Kidney (tissue), 13 donors: ENCODE measurements at regions not wholly inside any gene's neighbourhood (a gene's known extent, or its start where the extent isn't known, plus 50 kb on each side); places are given as distances from the start of the nearest gene placed in this dataset.
A peak's percentile ranks its signal among the peaks of the same experiment; 100 is the strongest.

ENCODE experiments used
- DNase-seq, 5 donors: peaks; one replicate each; pipeline ENCODE4 v3.0.0-alpha.2; 2013 to 2020
- FAIRE-seq: peaks from 2 replicates; lab custom pipeline; 2012; peaks lifted over from hg19 to GRCh38; lab: Jason Lieb, UNC
- H3K27ac ChIP-seq, 2 donors: one replicate each; pipeline ENCODE4 v1.7.0; 2013; ENCODE audit warnings: low read depth in 2 of 2, low read length in 2 of 2, inconsistent platforms in 1 of 2
- H3K27me3 ChIP-seq: one replicate; pipeline ENCODE4 v1.7.1; 2013; ENCODE audit warnings: low read length, inconsistent platforms; ENCODE audit not compliant: control insufficient read depth, insufficient read depth
- H3K36me3 ChIP-seq, 3 donors: one replicate each; pipeline versions ENCODE4 v1.7.0 to v1.7.1; 2013; ENCODE audit warnings: low read length in 3 of 3, control low read depth in 1 of 3, inconsistent platforms in 1 of 3; ENCODE audit not compliant: insufficient read depth in 3 of 3, control insufficient read depth in 2 of 3
- H3K4me1 ChIP-seq, 3 donors: one replicate each; pipeline versions ENCODE4 v1.7.0 to v1.7.1; 2013; ENCODE audit warnings: low read length in 3 of 3, inconsistent platforms in 1 of 3, low read depth in 1 of 3; ENCODE audit not compliant: control insufficient read depth in 2 of 3, insufficient read depth in 2 of 3
- H3K4me3 ChIP-seq, 3 donors: one replicate each; pipeline versions ENCODE4 v1.7.0 to v1.8.1; 2013; ENCODE audit warnings: low read length in 3 of 3, control low read depth in 1 of 3, inconsistent platforms in 1 of 3
- H3K9ac ChIP-seq, 3 donors: one replicate each; pipeline versions ENCODE4 v1.7.0 to v1.7.1; 2013; ENCODE audit warnings: low read length in 3 of 3, control low read depth in 1 of 3, inconsistent platforms in 1 of 3
- H3K9me3 ChIP-seq, 3 donors: one replicate each; pipeline versions ENCODE4 v1.7.0 to v1.7.1; 2013; ENCODE audit warnings: low read length in 3 of 3, control low read depth in 1 of 3, inconsistent platforms in 1 of 3; ENCODE audit not compliant: control insufficient read depth in 2 of 3, insufficient read depth in 1 of 3
- intact Hi-C: fragments of 100-400 bp; cut with DNase I; formaldehyde crosslinking; loops from one replicate; pipeline ENCODE4 v1.11.1; 2022
- TF ChIP-seq, protein P1 (sequence below): IDR thresholded peaks from 3 replicates; pipeline ENCODE4 v1.5.1; 2012; ENCODE audit warnings: mild to moderate bottlenecking, moderate library complexity, borderline replicate concordance; ENCODE audit not compliant: insufficient read depth; ENCODE audit errors: extremely low read depth
- donor health status: control.
- donor health status: control.
- donor health status: control.
- donor health status: control.
- donor health status: control.
- donor health status: DM: yes; HTN: yes; CAD: no.
- donor health status: Normal renal cell carcinoma (clear cell type).

DNA sequence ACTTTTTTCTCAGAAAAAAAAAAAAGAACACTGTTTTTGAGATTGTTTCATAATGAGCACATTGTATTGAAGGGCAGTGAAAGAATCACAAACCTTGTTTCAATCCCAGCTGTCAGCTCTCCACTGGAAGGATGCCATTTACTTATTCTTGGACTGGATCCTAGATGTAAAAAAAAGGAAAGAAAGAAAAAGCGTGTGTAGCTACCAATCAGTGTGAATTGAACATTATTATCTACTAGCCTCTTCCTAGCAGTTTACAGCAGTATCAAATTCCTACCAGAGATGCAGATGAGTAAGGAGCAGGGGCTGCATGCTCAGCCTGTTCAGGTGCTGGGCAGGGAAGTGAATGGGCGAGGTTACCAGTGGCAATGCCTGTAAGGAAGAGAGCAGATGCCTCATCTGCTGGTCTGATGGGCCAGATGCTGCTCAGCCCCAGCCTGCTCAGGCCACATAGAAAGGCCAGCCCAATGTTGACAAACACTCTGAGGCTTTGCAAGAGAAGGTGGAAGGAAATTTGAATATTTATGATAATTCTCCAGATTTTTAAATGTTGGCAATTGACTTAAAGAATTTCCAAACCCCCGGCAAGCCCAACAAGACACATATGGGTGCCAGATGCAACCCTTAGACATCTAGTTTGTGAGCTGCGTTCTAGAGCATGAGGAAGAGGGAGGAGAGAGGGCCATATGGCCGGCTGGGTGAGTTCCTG is 189.5 kb downstream of the IBTK start:
- H3K9me3 ChIP-seq, result no peaks in the 10 kb centered on the region
- H3K4me1 ChIP-seq, result no peaks in the 10 kb centered on the region
- no peak overlapping the region for H3K4me3 ChIP-seq
- TF ChIP-seq, protein P1, sequence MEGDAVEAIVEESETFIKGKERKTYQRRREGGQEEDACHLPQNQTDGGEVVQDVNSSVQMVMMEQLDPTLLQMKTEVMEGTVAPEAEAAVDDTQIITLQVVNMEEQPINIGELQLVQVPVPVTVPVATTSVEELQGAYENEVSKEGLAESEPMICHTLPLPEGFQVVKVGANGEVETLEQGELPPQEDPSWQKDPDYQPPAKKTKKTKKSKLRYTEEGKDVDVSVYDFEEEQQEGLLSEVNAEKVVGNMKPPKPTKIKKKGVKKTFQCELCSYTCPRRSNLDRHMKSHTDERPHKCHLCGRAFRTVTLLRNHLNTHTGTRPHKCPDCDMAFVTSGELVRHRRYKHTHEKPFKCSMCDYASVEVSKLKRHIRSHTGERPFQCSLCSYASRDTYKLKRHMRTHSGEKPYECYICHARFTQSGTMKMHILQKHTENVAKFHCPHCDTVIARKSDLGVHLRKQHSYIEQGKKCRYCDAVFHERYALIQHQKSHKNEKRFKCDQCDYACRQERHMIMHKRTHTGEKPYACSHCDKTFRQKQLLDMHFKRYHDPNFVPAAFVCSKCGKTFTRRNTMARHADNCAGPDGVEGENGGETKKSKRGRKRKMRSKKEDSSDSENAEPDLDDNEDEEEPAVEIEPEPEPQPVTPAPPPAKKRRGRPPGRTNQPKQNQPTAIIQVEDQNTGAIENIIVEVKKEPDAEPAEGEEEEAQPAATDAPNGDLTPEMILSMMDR, result no peak
- FAIRE-seq (no peak), DNase-seq (peak in 1 of 5 donors; percentile 51)
- H3K9ac ChIP-seq, result no peak overlapping the region
- intact Hi-C loops, result no loop called here
- no peak overlapping the region for H3K27ac ChIP-seq
- no peaks in the 10 kb centered on the region for H3K27me3 ChIP-seq
- no peaks in the 10 kb centered on the region for H3K36me3 ChIP-seq

DNA sequence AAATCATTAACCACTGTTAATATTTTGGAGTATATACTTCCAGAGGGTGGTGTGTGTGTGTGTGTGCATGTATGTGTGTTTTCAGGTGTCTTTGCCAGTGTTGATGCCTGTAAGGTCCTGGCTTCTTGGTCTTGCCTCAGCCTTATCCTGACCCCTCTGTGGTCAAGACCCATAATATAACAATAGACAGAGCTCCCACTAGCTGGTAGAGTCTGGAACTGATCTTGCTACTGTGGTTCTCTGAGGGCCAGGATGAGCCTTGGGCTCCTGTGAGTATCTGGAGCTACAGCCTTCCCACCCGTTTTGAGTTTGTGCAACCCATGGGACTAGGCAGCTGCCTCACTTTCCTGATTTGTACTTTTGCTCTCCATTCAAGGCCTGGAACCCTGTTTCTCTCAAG is 191.0 kb downstream of the IBTK start:
- Histone ChIP-seq H3K9ac (no peak overlapping the region), H3K27ac (no peak overlapping the region), H3K27me3 (no peaks in the 10 kb centered on the region), H3K4me3 (no peak overlapping the region), H3K36me3 (no peaks in the 10 kb centered on the region), H3K4me1 (no peaks in the 10 kb centered on the region), H3K9me3 (no peaks in the 10 kb centered on the region)
- TF ChIP-seq, protein P1, result no peak
- FAIRE-seq (no peak), DNase-seq (no peak)
- intact Hi-C loops, result no loop called here

DNA sequence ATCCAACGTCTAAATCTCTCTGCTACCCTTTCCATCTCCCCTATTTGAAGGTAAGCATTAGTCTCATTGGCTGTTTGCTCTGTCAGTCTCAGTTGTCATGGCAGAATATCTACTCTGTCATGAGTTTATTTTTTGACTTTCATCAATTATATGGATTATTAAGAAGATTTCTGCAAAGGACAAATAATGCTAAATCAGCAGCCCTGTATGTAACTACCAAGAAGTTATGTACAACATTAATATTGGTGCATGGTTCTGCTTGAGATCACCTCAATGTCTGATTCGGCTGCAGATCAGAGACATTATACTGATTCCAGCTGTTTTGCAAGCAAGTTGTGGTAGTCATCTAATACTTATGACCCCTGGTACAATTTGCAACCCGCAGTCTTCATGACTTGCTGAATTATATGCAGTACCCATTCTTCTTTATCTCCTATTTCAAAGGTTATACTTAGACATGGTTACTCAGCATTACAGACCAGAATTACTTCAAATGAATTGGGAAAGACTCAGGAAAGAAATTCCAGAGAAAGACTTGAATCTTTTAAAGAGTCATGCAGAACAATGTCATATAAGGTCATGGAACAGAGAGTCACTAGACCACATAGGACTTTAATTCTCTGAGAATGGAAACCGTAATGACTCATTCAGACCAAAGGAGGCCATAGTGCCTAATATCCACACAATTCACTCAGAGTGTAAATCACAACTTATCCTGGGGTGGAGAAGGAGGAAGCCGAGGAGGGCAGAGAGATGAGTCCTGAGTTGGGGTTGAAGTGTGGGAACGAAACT is 201.4 kb downstream of the IBTK start:
- H3K4me1 ChIP-seq, result no peaks in the 10 kb centered on the region
- DNase-seq (no peak), FAIRE-seq (no peak)
- TF ChIP-seq, protein P1, result no peak
- no peak overlapping the region for H3K27ac ChIP-seq
- H3K4me3 ChIP-seq, result no peak overlapping the region
- H3K9me3 ChIP-seq, result no peaks in the 10 kb centered on the region
- H3K27me3 ChIP-seq, result no peaks in the 10 kb centered on the region
- intact Hi-C loops, result no loop called here
- H3K36me3 ChIP-seq, result no peaks in the 10 kb centered on the region
- no peak overlapping the region for H3K9ac ChIP-seq
